ENCODE measurements at regions not wholly inside any gene's neighbourhood (a gene's known extent, or its start where the extent isn't known, plus 50 kb on each side); places are given as distances from the start of the nearest gene placed in this dataset.

GRCh38 chr5:21171038-21171437 is 1183.0 kb upstream of the CDH18 start:
- Histone ChIP-seq H3K9me3 (ENCODE audit: low read depth) (no peaks in the 10 kb centered on the region), H3K27me3 (replicated peaks; ENCODE audit: insufficient read depth) (no peaks in the 10 kb centered on the region), H3K36me3 (ENCODE audit: low read depth) (no peaks in the 10 kb centered on the region), H3K27ac (no peak overlapping the region), H3K9ac (no peak overlapping the region), H3K79me2 (ENCODE audit: insufficient read depth) (no peaks in the 10 kb centered on the region), H4K20me1 (ENCODE audit: insufficient read depth) (no peaks in the 10 kb centered on the region), H3F3A (ENCODE audit: insufficient read depth) (no peaks in the 10 kb centered on the region), H3K4me2 (ENCODE audit: unreplicated experiment) (no peak overlapping the region), H3K4me1 (ENCODE audit: insufficient read depth) (no peaks in the 10 kb centered on the region), H2AFZ (no peak overlapping the region), H3K9me2 (ENCODE audit: insufficient read depth) (no peaks in the 10 kb centered on the region), H3K4me3 (no peak overlapping the region)
- in situ Hi-C loops (cut with MboI), result no loop called here
- no peak for DNase-seq
- TF ChIP-seq EZH2phosphoT487 (IDR thresholded peaks at IDR 0.05; ENCODE audit: insufficient read depth, low read depth) (no peak), EZH2 (IDR thresholded peaks at IDR 0.05; ENCODE audit: insufficient read depth, poor library complexity, severe bottlenecking) (no peak)

- no peak overlapping the region for H3K27ac ChIP-seq
- H2AFZ ChIP-seq, result no peak overlapping the region
- no peak for DNase-seq
- in situ Hi-C loops (cut with MboI), result no loop called here
- no peaks in the 10 kb centered on the region for H3K9me2 ChIP-seq (ENCODE audit: insufficient read depth)
- H3K36me3 ChIP-seq (ENCODE audit: low read depth), result no peaks in the 10 kb centered on the region
- H3F3A ChIP-seq (ENCODE audit: insufficient read depth), result no peaks in the 10 kb centered on the region
- 10 to 22% methylated on average over 2 of the region's 2 CpGs for whole genome bisulfite sequencing, 2 experiments (ENCODE audit: low coverage in 1 of 2, low lambda C conversion rate in 2 of 2, missing lambda C conversion rate in 2 of 2)
- H3K27me3 ChIP-seq (replicated peaks; ENCODE audit: insufficient read depth), result no peaks in the 10 kb centered on the region
- no peaks in the 10 kb centered on the region for H3K9me3 ChIP-seq (ENCODE audit: low read depth)
- H3K4me1 ChIP-seq (ENCODE audit: insufficient read depth), result no peaks in the 10 kb centered on the region
- H4K20me1 ChIP-seq (ENCODE audit: insufficient read depth), result no peaks in the 10 kb centered on the region
- TF ChIP-seq EZH2phosphoT487 (IDR thresholded peaks at IDR 0.05; ENCODE audit: insufficient read depth, low read depth) (no peak), EZH2 (IDR thresholded peaks at IDR 0.05; ENCODE audit: insufficient read depth, poor library complexity, severe bottlenecking) (no peak)
- no peak overlapping the region for H3K9ac ChIP-seq
- H3K79me2 ChIP-seq (ENCODE audit: insufficient read depth), result no peaks in the 10 kb centered on the region
- H3K4me2 ChIP-seq (ENCODE audit: unreplicated experiment), result no peak overlapping the region
- H3K4me3 ChIP-seq, result no peak overlapping the region
These were observed 1180.6 kb upstream of the CDH18 start for GRCh38 chr5:21168557-21168956.

GRCh38 chr5:21165344-21165743 is 1177.3 kb upstream of the CDH18 start:
- H3K4me1 ChIP-seq (ENCODE audit: insufficient read depth), result no peaks in the 10 kb centered on the region
- H3K27me3 ChIP-seq (replicated peaks; ENCODE audit: insufficient read depth), result no peaks in the 10 kb centered on the region
- H3K4me2 ChIP-seq (ENCODE audit: unreplicated experiment), result no peak overlapping the region
- H3K9me3 ChIP-seq (ENCODE audit: low read depth), result no peaks in the 10 kb centered on the region
- in situ Hi-C loops (cut with MboI), result no loop called here
- no peak for TF ChIP-seq EZH2phosphoT487 (IDR thresholded peaks at IDR 0.05; ENCODE audit: insufficient read depth, low read depth)
- no peak for TF ChIP-seq EZH2 (IDR thresholded peaks at IDR 0.05; ENCODE audit: insufficient read depth, poor library complexity, severe bottlenecking)
- H3K9me2 ChIP-seq (ENCODE audit: insufficient read depth), result no peaks in the 10 kb centered on the region
- no peak overlapping the region for H3K4me3 ChIP-seq
- no peaks in the 10 kb centered on the region for H4K20me1 ChIP-seq (ENCODE audit: insufficient read depth)
- H3K9ac ChIP-seq, result no peak overlapping the region
- no peaks in the 10 kb centered on the region for H3F3A ChIP-seq (ENCODE audit: insufficient read depth)
- no peaks in the 10 kb centered on the region for H3K36me3 ChIP-seq (ENCODE audit: low read depth)
- no peaks in the 10 kb centered on the region for H3K79me2 ChIP-seq (ENCODE audit: insufficient read depth)
- H3K27ac ChIP-seq, result no peak overlapping the region
- H2AFZ ChIP-seq, result no peak overlapping the region
- 23 to 29% methylated on average over 6 of the region's 6 CpGs for WGBS, 2 experiments (ENCODE audit: low coverage in 1 of 2, low lambda C conversion rate in 2 of 2, missing lambda C conversion rate in 2 of 2)
- no peak for DNase-seq

GRCh38 chr5:21164425-21164824 is 1176.4 kb upstream of the CDH18 start:
- Histone ChIP-seq H3K9me2 (ENCODE audit: insufficient read depth) (no peaks in the 10 kb centered on the region), H3K27me3 (replicated peaks; ENCODE audit: insufficient read depth) (no peaks in the 10 kb centered on the region), H3F3A (ENCODE audit: insufficient read depth) (no peaks in the 10 kb centered on the region), H3K27ac (no peak overlapping the region), H3K9me3 (ENCODE audit: low read depth) (no peaks in the 10 kb centered on the region), H4K20me1 (ENCODE audit: insufficient read depth) (no peaks in the 10 kb centered on the region), H3K4me2 (ENCODE audit: unreplicated experiment) (no peak overlapping the region), H3K4me1 (ENCODE audit: insufficient read depth) (no peaks in the 10 kb centered on the region), H2AFZ (no peak overlapping the region), H3K79me2 (ENCODE audit: insufficient read depth) (no peaks in the 10 kb centered on the region), H3K4me3 (no peak overlapping the region), H3K36me3 (ENCODE audit: low read depth) (no peaks in the 10 kb centered on the region), H3K9ac (no peak overlapping the region)
- no peak for DNase-seq
- TF ChIP-seq EZH2 (IDR thresholded peaks at IDR 0.05; ENCODE audit: insufficient read depth, poor library complexity, severe bottlenecking) (no peak), EZH2phosphoT487 (IDR thresholded peaks at IDR 0.05; ENCODE audit: insufficient read depth, low read depth) (no peak)
- in situ Hi-C loops (cut with MboI), result no loop called here
- WGBS, 2 experiments (ENCODE audit: low coverage in 1 of 2, low lambda C conversion rate in 2 of 2, missing lambda C conversion rate in 2 of 2), result 12 to 13% methylated on average over 4 of the region's 4 CpGs

- Histone ChIP-seq H2AFZ (no peak overlapping the region), H3F3A (ENCODE audit: insufficient read depth) (no peaks in the 10 kb centered on the region), H3K9ac (no peak overlapping the region), H3K79me2 (ENCODE audit: insufficient read depth) (no peaks in the 10 kb centered on the region), H3K4me2 (ENCODE audit: unreplicated experiment) (no peak overlapping the region), H3K9me3 (ENCODE audit: low read depth) (no peaks in the 10 kb centered on the region), H3K9me2 (ENCODE audit: insufficient read depth) (no peaks in the 10 kb centered on the region), H3K27me3 (replicated peaks; ENCODE audit: insufficient read depth) (no peaks in the 10 kb centered on the region), H4K20me1 (ENCODE audit: insufficient read depth) (no peaks in the 10 kb centered on the region), H3K4me3 (no peak overlapping the region), H3K27ac (no peak overlapping the region), H3K36me3 (ENCODE audit: low read depth) (no peaks in the 10 kb centered on the region), H3K4me1 (ENCODE audit: insufficient read depth) (no peaks in the 10 kb centered on the region)
- DNase-seq, result no peak
- no peak for TF ChIP-seq EZH2phosphoT487 (IDR thresholded peaks at IDR 0.05; ENCODE audit: insufficient read depth, low read depth)
- 33 to 36% methylated on average over 3 of the region's 3 CpGs for WGBS, 2 experiments (ENCODE audit: low coverage in 1 of 2, low lambda C conversion rate in 2 of 2, missing lambda C conversion rate in 2 of 2)
- in situ Hi-C loops (cut with MboI), result no loop called here
These were observed 1171.6 kb upstream of the CDH18 start for GRCh38 chr5:21159510-21160059.
